ENCODE measurements at regions not wholly inside any gene's neighbourhood (a gene's known extent, or its start where the extent isn't known, plus 50 kb on each side); places are given as distances from the start of the nearest gene placed in this dataset.
A peak's percentile ranks its signal among the peaks of the same experiment; 100 is the strongest.

GRCh38 chr7:130974794-130975193 is 240.8 kb upstream of the KLF14 start:
- Mint-ChIP-seq H3K9me3 (peaks cover 6% of the 10 kb centered on the region; the same call in 1 of the 2 replicates), H3K36me3 (ENCODE audit: low read depth) (peaks cover 50% of the 10 kb centered on the region), H3K4me3 (no peak overlapping the region), H3K27me3 (ENCODE audit: insufficient read depth) (no peaks in the 10 kb centered on the region; the same call in 1 of the 2 replicates), H3K4me1 (ENCODE audit: low read depth) (peaks cover 59% of the 10 kb centered on the region), H3K27ac (no peak overlapping the region)
- no peak for TF ChIP-seq CTCF (IDR thresholded peaks at IDR 0.05)
- no peak for DNase-seq

- Mint-ChIP-seq H3K9me3 (peaks cover 6% of the 10 kb centered on the region; the same call in 1 of the 2 replicates), H3K4me3 (no peak overlapping the region), H3K36me3 (ENCODE audit: low read depth) (peaks cover 50% of the 10 kb centered on the region), H3K4me1 (ENCODE audit: low read depth) (peaks cover 52% of the 10 kb centered on the region), H3K27me3 (ENCODE audit: insufficient read depth) (no peaks in the 10 kb centered on the region; the same call in 1 of the 2 replicates), H3K27ac (peak overlapping the region; percentile 24; the same call in 1 of the 2 replicates)
- TF ChIP-seq CTCF (IDR thresholded peaks at IDR 0.05) = no peak
- DNase-seq = no peak
Observed at GRCh38 chr7:130975731-130976130, 241.7 kb upstream of the KLF14 start.

DNA sequence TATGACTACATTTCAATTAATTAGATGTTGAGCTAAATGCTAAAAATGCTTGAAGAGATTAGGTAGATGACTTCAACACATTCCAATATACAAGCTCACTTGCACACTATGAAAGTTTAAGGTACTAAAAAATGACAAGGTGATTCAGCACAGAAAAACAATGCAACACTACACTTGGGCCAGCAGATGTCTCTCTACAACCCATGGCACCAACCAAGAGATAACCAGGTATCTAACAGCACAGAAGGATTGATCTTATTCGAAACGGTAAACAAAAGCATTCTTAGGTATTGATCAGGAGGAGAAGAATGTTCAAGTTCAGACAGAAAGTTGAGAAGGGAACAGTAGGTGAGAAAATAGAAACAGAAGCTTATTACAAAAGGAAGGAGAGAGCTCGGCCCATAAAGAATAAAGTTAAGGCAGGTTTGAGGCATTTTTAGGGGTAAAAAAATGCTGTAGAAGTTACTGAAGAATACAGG is 248.2 kb upstream of the KLF14 start:
- H3K27ac Mint-ChIP-seq = no peak overlapping the region
- H3K4me1 Mint-ChIP-seq (ENCODE audit: low read depth) = peaks cover 46% of the 10 kb centered on the region
- peaks cover 35% of the 10 kb centered on the region for H3K36me3 Mint-ChIP-seq (ENCODE audit: low read depth)
- H3K9me3 Mint-ChIP-seq = no peaks in the 10 kb centered on the region
- no peak overlapping the region for H3K4me3 Mint-ChIP-seq
- H3K27me3 Mint-ChIP-seq (ENCODE audit: insufficient read depth) = peaks cover 4% of the 10 kb centered on the region
- peak; percentile 82 for TF ChIP-seq CTCF (IDR thresholded peaks at IDR 0.05)
- peak; percentile 51 for DNase-seq

- Mint-ChIP-seq H3K27ac (no peak overlapping the region), H3K4me3 (no peak overlapping the region)
Observed at GRCh38 chr7:130982651-130983050, 248.6 kb upstream of the KLF14 start.

DNA sequence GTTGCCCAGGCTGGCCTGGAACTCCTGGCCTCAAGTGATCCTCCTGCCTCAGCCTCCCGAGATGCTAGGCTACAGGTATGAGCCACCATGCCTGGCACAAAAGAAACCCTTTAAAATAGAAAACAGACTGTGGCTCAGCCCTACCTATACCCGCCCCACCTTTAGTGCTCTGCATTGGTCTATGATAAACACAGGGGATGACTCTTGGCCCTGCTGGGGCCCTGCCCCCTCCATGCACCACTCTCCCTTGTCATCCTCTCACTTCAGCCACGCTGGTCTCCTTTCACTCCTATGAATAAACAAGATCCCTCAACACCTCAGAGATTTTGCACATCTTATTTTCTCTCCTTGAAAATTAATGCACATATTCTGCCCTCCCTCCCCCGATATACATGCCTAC is 251.4 kb upstream of the KLF14 start:
- DNase-seq = no peak
- Mint-ChIP-seq H3K4me3 (no peak overlapping the region; the same call in 1 of the 2 replicates), H3K9me3 (no peaks in the 10 kb centered on the region), H3K36me3 (ENCODE audit: low read depth) (peaks cover 34% of the 10 kb centered on the region), H3K27ac (peak overlapping the region; percentile 60), H3K27me3 (ENCODE audit: insufficient read depth) (peaks cover 4% of the 10 kb centered on the region), H3K4me1 (ENCODE audit: low read depth) (peaks cover 54% of the 10 kb centered on the region)
- no peak for TF ChIP-seq CTCF (IDR thresholded peaks at IDR 0.05)

More at GRCh38 chr7:130982651-130983050, 248.6 kb upstream of the KLF14 start:
- TF ChIP-seq CTCF (IDR thresholded peaks at IDR 0.05) = no peak
- no peak for DNase-seq
- Mint-ChIP-seq H3K4me1 (ENCODE audit: low read depth) (peaks cover 50% of the 10 kb centered on the region), H3K9me3 (no peaks in the 10 kb centered on the region), H3K27me3 (ENCODE audit: insufficient read depth) (peaks cover 4% of the 10 kb centered on the region), H3K36me3 (ENCODE audit: low read depth) (peaks cover 37% of the 10 kb centered on the region)
